ENCODE measurements at regions not wholly inside any gene's neighbourhood (a gene's known extent, or its start where the extent isn't known, plus 50 kb on each side); places are given as distances from the start of the nearest gene placed in this dataset.
"Not testable (repeated sequence)": the region's sequence is repeated elsewhere in the genome, so short reads cannot be mapped to it uniquely, and the experiment has no call there.

DNA sequence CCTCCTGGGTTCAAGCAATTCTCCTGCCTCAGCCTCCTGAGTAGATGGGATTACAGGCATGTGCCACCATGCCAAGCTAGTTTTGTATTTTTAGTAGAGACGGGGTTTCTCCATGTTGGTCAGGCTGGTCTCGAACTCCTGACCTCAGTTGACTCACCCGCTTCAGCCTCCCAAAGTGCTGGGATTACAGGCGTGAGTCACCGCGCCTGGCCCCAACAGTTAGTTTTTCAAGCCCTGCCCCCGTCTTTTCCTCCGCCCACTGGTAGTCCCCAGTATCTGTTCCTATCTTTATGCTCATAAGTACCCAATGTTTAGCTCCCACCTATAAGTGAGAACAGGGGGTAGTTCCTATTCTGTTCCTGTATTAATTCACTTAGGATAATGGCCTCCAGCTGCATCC lies 116.6 kb upstream of the TBX3 start:
- H3K9me3 ChIP-seq, H3K4me3 ChIP-seq, H3K27me3 ChIP-seq, H3K36me3 ChIP-seq: not testable (repeated sequence)
- DNase-seq = peak; percentile 53

DNA sequence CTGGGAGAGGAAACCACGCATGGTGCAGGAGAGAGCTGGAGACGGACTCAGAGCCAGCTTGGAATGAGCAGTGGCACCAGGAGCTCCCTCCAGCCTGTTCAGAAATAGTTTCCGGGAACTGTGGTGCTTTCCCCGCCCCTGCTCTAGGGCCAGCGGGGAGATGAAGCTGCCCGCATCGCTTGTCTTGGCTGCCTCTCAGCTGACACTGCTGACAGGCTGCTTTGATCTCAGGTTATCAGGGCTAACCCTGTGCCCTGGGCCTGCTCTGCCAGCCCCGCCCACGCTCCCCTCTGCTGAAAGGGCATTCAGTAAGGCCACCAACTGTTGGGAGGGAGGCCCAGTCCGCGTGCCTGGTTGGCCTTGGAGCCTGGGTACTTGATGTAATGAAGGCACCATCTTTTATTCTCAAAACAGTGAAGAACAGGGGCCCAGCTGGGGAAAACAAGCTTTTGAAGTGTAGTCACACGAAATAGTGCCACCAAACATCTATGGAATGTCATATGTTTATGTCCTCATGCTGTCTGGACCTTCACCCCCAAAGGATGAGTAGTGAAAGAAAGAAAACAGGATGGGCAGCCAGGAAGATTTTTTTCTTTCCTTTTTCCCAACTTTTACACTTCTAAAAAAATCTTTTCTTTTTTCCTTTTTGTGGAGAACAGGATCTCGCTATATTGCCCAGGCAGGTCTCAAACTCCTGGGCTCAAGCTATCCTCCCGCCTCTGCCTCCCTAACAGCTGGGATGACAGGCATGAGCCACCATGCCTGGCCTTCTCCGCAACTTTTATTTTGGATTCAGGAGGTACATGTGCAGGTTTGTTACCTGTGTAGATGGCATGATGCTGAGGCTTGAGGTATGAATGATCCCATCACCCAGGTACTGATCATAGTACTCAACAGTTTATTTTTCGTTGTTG lies 115.9 kb upstream of the TBX3 start:
- Histone ChIP-seq H3K27me3 (no peaks in the 10 kb centered on the region), H3K9me3 (no peaks in the 10 kb centered on the region), H3K36me3 (no peaks in the 10 kb centered on the region), H3K4me3 (no peak overlapping the region)
- peak; percentile 31 for DNase-seq

DNA sequence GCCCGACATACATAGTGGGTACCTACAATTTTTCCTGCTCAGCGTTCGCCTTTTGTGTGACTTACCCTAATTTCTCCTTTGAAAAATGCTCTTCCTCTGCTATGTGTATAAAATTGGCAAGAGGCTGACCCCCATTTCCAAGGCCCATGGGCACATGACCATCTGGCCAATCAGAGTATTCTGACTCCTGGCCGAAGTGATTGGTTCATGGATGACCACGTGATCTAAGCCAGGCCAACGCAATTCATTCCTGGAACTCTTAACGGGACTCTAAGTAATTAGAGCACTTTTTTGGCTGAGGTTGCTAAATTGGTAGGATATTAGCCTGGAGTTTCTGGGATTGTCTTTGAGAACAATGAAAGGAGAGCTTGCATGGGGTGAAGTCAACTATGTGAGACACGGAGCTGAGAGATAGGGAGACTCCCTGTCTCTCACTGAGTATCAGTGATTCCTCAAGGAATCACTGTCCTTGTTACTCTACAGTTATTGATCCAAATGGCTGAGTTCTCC lies 110.1 kb upstream of the TBX3 start:
- DNase-seq = no peak
- Histone ChIP-seq H3K36me3 (no peaks in the 10 kb centered on the region), H3K9me3 (no peaks in the 10 kb centered on the region), H3K4me3 (no peak overlapping the region), H3K27me3 (no peaks in the 10 kb centered on the region)

DNA sequence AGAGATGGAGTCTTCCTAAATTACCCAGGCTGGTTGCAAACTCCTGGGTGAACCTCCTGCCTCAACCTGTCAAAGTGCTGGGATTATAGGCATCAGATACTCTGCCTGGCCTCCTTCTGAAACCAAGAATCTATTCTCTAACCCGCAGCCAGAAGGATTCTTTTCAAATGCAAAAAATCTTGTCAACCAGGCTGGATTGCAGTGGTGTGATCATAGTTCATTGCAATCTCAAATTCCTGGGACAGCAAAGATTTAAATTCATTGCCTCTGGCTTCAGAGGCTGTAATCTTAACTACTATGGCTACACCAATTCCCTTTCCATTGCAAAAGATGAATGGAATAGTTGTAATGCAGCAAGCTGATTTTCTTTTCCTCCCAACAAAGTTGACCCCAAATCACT lies 106.3 kb upstream of the TBX3 start:
- H3K36me3 ChIP-seq = no peaks in the 10 kb centered on the region
- no peak for DNase-seq
- H3K4me3 ChIP-seq = no peak overlapping the region
- no peaks in the 10 kb centered on the region for H3K9me3 ChIP-seq
- no peaks in the 10 kb centered on the region for H3K27me3 ChIP-seq

DNA sequence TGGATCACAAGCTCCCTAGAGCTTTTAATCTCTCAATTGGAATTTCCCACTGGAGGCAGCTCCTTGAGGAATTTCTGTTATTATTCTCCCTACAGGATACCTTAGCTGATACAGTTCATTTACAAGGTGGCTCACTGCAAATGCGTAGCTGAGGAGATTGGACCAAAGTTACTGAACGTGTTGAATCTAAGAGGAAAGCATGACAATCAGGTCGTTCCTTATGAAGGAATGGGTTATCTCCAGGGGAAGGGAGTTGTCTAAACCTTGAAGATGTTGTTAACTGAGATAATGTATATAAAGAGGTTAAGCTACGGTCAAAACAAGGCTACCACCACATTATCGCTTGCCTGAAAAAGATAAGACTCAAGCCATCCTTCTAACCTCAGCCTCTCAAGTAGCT lies 105.8 kb upstream of the TBX3 start:
- H3K36me3 ChIP-seq = no peaks in the 10 kb centered on the region
- no peak for DNase-seq
- H3K4me3 ChIP-seq = no peak overlapping the region
- H3K9me3 ChIP-seq = no peaks in the 10 kb centered on the region
- no peaks in the 10 kb centered on the region for H3K27me3 ChIP-seq

DNA sequence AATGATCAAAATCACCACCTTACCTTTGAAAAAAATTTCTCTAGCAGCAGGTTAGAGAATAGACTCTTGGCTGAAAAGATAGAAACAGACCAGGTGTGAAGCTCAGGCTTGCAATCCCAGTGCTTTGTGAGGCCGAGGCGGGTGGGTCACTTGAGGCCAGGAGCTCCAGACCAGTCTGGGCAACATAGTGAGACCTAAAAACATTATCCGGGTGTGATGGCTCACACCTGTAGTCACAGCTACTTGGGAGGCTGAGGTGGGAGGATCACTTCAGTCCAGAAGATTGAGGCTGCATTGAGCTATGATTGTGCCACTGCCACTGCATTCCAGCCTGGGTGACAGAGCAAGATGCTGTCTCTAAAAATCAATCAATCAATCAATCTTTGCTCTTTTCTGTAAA lies 105.3 kb upstream of the TBX3 start:
- DNase-seq = no peak
- H3K27me3 ChIP-seq = no peaks in the 10 kb centered on the region

DNA sequence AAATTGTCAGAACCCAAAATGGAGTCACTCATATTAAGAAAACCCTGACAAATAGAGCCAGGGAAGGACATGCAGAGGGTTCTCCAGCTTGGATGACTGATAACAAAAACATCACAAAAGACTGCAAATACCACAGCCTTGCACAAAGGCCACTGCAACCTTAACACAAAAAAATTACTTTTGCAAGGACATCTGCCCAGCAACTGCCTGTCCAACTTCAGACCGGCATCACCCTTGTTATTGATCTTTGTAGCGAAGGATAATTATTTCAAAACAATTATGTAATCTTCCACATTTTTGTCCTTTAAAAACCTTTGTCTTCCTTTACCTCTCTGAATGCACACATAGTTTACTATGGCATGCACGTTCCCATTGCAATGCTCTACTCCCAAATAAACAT lies 100.6 kb upstream of the TBX3 start:
- Histone ChIP-seq H3K4me3 (no peak overlapping the region), H3K9me3 (no peaks in the 10 kb centered on the region), H3K36me3 (no peaks in the 10 kb centered on the region), H3K27me3 (no peaks in the 10 kb centered on the region)
- DNase-seq = no peak

More for the DNA sequence above, 105.3 kb upstream of the TBX3 start:
- no peaks in the 10 kb centered on the region for H3K36me3 ChIP-seq
- no peak overlapping the region for H3K4me3 ChIP-seq
- no peaks in the 10 kb centered on the region for H3K9me3 ChIP-seq

DNA sequence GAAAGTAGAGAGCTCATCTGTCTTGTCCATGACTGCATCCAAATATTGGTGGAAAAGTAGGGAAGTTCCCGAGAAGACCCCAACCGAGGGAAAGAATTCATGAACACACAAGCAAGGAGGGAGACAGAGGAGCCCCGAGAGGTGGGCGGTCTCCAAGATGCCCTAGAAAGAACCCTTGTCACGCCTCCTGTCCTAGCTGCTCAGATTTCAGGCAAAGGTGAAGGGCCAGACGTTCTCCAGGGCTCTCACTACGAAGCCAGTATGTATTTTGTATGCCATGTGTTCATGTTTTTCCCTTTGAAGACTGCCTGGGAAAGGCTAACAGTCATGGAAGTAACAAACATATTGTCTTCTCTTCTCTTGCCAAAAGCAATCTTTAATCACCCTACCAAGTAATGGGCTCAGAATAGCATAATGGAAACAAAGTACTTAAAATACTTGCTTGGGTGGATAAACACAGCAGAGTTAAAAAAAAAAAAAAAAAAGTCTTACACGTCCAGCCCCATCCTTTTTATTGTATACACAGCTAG lies 99.2 kb upstream of the TBX3 start:
- H3K27me3 ChIP-seq = no peaks in the 10 kb centered on the region
- H3K36me3 ChIP-seq = no peaks in the 10 kb centered on the region
- no peak overlapping the region for H3K4me3 ChIP-seq
- no peak for DNase-seq
- H3K9me3 ChIP-seq = no peaks in the 10 kb centered on the region

DNA sequence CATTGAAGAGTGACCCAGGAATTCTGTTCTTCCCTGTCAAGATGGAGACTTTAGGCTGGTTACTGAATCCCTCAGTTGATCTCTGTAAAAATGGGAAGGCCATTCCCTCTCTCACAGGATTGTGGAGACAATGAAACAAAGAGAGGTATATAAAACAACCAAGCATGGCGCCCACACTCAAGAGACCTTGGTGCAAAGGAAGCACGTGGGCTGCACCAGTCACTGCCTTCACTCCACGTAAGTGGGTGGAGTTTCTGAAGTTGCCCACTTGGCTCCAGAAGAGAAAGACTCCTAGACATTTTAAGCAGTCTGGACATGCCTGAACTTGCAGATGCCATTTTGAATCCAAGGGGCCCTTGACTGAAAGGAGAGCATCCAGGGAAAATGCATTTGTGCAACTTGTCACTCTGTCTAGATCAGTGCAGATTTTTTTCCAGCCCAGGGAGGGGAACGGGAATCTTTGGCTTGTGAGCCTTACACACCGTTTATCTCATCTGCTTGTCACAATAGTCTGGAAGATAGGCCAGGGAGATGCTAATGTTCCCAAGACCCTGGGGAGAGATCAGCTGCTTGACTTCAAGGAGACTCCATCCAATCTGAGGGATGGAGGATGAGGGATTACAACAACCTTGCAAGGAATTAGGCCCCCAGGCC lies 96.9 kb upstream of the TBX3 start:
- Histone ChIP-seq H3K9me3 (no peaks in the 10 kb centered on the region), H3K4me3 (no peak overlapping the region), H3K36me3 (no peaks in the 10 kb centered on the region), H3K27me3 (no peaks in the 10 kb centered on the region)
- DNase-seq = no peak

DNA sequence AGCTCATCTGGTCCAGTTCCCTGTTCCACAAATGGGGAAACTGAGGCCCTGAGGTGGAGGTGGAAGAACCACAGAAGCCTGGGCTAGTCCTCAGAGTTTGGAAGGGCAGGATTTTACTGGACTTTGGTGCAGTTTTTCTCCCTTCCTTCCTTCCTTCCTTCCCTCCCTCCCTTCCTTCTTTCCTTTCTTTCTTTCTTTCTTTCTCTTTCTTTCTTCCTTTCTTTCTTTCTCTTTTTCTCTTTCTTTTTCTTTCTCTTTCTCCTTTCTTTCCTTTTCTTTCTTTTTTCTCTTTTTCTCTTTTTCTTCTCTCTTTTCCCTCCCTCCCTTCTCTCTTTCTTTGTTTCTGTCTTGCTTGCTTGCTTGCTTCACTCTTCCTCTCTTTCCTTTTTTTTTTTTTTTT lies 95.7 kb upstream of the TBX3 start:
- Histone ChIP-seq H3K36me3 (no peaks in the 10 kb centered on the region), H3K9me3 (no peaks in the 10 kb centered on the region), H3K27me3 (no peaks in the 10 kb centered on the region), H3K4me3 (no peak overlapping the region)
- DNase-seq = no peak

DNA sequence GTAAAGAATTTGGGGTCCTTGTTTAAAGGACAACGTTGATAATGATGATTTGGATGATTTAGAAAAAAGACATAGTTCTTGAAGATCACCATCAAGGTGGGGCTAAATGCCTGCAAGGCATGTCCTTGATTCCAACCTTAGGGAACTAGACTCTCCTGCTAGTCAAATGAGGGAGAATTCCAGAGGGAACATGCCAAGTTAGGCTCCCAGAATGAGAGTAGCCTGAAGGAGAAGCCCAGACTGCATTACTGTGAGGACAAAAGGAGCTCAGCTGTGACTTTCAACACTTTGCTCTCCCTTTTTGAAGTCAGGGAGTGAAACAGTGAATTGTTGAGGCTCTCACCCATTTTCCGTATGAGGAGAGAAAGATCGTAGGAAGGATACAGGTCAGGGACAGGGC lies 95.2 kb upstream of the TBX3 start:
- H3K4me3 ChIP-seq = no peak overlapping the region
- H3K36me3 ChIP-seq = no peaks in the 10 kb centered on the region
- DNase-seq = no peak

DNA sequence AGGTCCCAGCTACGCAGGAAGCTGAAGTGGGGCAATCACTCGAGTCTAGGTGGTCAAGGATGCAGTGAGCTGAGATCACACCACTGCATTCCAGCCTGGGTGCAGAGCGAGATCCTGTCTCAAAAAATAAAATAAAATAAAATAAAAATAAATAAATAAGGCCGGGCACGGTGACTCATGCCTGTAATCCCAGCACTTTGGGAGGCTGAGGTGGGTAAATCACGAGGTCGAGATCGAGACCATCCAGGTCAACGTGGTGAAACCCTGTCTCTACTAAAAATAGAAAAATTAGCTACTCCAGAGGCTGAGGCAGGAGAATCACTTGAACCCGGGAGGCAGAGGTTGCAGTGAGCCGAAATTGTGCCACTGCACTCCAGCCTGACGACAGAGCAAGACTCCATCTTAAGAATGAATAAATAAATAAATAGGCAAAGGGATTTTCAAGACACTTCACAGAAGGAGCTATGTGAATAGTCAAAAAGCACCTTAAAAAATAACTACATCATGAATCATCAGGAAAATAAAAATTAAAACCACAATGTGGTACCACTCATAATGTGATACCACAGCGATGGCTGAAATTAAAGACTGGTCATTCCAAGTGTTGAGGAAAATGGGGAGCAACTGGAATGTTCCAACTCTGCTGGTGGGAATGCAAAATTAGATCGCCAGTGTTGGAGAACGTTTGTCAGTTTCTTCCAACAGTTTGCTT lies 92.9 kb upstream of the TBX3 start:
- Histone ChIP-seq H3K9me3 (no peaks in the 10 kb centered on the region), H3K4me3 (no peak overlapping the region), H3K36me3 (no peaks in the 10 kb centered on the region), H3K27me3 (no peaks in the 10 kb centered on the region)
- DNase-seq = peak; percentile 5

More for the DNA sequence above, 95.2 kb upstream of the TBX3 start:
- Histone ChIP-seq H3K27me3 (no peaks in the 10 kb centered on the region), H3K9me3 (no peaks in the 10 kb centered on the region)

DNA sequence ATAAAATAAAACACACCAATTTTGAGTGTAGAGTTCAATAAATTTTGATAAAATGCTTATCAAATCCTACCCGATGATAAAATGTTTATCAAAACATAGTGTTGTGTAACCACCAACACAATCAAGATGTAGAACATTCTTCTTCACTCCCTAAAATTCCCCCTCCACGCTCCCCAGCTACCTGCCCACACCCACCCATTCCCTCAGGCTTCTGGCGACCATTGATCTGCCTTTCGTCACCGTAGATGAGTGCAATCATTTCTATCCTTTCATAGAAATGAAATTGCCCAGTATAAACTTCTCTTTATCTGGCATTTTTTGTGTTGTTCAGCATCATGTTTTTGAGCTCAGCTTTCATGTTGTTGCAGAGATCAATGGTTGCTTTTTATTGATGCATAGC lies 90.7 kb upstream of the TBX3 start:
- no peaks in the 10 kb centered on the region for H3K9me3 ChIP-seq
- H3K27me3 ChIP-seq = no peaks in the 10 kb centered on the region
- H3K4me3 ChIP-seq = no peak overlapping the region
- DNase-seq = no peak
- no peaks in the 10 kb centered on the region for H3K36me3 ChIP-seq

DNA sequence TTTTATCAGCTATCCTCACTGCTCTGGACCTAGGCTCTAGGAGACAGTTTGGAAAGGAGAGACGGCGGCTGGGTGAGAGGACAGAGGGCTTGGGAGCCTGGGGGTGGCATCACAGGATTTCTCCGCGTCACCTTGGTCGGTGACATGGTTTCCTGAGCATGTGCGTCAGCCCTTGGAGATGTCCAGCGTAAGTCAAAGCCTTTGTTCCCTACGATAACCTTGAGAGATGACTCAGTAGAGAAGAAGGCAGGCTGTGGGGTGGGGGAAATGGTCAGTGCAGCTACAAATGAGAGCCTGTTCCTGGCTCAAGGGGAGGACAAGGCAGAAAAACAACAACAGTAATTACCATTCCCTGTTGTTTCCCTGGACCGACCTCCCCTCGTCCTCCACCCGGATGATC lies 90.2 kb upstream of the TBX3 start:
- DNase-seq = no peak
- Histone ChIP-seq H3K9me3 (no peaks in the 10 kb centered on the region), H3K4me3 (no peak overlapping the region), H3K27me3 (no peaks in the 10 kb centered on the region), H3K36me3 (no peaks in the 10 kb centered on the region)

DNA sequence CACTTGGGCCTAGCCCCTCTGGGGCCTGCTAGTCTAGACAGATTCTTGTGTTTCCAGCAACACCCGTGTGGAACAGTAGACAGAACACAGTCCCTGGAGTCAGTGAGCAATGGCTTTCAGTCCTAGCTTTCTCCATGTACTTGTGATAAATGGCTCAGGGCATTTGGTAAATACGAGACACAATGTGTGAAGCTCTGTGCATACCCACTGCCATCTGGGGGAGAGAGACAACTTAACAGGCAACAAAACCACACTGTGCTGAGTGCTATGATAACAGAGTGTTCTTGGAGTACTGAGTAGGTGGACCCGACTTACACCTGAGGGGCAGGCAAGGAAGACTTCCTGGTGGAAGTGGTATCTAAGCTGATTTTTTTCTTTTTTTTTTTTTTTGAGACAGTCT lies 86.3 kb upstream of the TBX3 start:
- no peaks in the 10 kb centered on the region for H3K36me3 ChIP-seq
- no peaks in the 10 kb centered on the region for H3K9me3 ChIP-seq
- no peak for DNase-seq
- H3K27me3 ChIP-seq = no peaks in the 10 kb centered on the region
- no peak overlapping the region for H3K4me3 ChIP-seq

DNA sequence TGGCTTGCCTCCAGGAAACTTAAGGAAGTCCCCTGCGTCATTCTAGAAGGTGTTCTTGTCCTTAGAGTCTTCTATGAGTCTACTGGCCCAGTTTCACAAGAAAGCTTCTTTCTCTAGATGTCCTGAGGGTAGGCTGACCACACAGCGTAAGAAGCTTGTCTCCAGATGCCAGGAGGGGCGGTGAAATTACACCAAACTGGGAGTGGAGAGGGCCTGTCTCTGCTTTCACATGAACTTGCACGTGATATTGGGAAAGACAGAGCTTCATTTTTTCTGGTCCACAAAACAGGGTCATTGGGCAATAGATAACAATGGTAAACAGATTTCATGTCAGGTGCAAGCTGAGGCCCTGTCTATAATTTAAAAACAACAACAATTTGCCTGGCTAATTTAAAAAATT lies 85.7 kb upstream of the TBX3 start:
- Histone ChIP-seq H3K36me3 (no peaks in the 10 kb centered on the region), H3K9me3 (no peaks in the 10 kb centered on the region), H3K4me3 (no peak overlapping the region), H3K27me3 (no peaks in the 10 kb centered on the region)
- DNase-seq = no peak
